Inflammatory macrophage treated with lipopolysaccharide for 4 hours (primary cell): ENCODE measurements at regions not wholly inside any gene's neighbourhood (a gene's known extent, or its start where the extent isn't known, plus 50 kb on each side); places are given as distances from the start of the nearest gene placed in this dataset.

Source experiments
- DNase-seq: peaks from one replicate; pipeline ENCODE4 v3.0.0-alpha.2; 2020

DNA sequence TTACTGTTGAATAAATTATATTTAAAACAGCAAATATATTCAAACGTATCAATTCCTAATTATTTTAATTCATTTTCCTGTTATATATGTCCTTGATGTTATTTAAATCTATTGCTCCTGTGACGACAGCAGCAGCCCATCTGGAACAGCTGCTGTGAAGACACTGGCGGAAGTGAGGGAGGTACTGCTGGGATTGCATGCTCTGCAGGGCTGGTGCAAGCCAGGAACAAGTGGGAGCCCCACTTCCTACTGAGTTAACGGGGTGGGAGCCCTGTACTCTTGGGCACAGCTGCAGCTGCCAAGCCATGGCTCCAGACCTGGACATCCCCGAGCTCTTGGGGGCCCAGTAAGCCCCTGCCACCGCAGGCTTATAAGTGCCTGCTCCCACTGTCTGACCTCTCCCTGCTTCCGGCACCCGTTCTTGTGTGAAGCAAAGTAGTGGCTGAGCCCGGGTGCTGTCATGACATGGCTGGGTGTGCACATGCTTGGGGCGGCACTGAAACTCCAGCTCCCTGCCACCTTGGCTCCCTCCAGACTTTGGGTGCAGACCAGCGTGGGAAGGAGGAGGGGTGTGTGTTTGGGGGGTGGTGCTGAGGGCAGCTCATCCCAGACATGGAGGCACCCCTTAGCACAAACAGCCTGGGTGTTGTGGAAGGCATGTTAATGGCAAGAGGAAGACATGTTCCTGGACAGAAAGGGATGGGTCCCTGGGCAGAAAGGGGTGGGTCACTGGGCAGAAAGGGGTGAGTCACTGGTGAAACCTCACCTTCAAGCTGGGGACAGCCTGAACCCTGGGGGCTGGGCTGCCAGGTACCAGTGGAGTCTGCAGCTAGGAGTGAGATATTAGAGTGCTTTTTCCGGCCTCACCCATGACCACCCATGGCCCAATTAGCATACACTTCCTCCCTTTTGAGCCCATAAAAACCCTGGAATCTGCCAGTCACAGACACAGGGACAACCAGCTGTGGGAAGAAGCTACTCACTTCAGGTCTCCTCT lies 1981.3 kb upstream of the IGFBP7 start:
- DNase-seq: no peak

DNA sequence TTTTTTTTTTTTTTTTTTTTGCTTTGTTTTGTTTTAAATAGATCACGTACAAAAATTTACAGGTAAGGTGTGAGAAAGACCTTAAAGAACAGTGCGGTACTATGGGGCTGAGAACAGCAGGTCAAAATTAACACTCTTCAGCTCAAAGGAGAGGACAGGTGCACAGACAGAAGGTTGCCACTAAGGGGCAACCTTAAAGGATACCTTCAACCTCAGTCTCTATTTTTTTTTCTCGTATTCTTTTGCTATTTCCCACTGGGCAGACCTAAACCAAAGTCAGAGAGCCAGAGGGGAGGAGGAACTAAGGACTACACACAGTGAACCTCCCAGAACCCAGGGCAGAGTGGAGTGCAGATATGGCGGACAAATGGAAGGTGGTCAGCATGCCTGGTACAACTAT lies 1984.3 kb upstream of the IGFBP7 start:
- no peak for DNase-seq

DNA sequence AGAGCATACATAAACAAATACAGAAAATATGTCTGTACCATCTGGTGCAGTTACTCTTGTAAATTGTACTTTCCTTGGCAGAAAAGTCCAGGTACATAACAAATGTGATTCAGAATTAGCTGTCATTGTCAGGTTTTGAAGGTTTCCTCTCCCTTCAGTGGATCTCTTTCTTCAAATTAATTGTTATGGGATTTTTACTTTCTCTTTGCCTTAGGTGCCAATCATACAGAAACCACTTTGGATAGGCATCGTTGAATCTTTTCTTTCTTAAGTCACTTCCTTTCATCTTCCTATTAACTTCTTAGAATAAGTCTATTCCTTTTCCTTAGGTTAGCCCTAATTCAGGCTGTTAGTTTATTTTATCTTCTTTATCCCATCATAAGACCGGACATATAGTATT lies 1992.1 kb upstream of the IGFBP7 start:
- DNase-seq: no peak

DNA sequence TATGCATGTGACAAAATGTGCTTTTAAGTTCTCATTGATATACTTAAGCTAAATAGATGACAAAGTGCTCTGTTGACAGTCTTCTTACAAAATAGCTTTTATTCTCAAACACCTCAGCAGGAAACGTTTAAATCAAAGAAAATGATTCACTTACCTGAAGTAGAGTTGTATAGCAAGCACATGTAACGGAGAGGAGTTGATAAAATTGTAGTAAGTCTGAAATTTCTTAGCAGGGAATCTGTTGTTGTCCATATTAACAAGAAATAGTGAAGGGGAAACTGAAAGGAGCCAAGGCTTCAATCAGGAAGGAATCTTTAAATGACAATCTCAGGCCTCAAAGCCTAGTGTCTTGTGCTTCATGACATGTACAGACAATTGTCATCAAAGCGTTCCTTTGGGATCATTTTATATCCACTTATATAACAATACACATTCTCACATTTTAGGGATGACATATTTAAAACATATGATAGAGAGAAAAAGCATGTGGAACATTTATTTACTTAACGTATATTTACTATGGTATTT lies 2010.2 kb upstream of the IGFBP7 start:
- DNase-seq: no peak

DNA sequence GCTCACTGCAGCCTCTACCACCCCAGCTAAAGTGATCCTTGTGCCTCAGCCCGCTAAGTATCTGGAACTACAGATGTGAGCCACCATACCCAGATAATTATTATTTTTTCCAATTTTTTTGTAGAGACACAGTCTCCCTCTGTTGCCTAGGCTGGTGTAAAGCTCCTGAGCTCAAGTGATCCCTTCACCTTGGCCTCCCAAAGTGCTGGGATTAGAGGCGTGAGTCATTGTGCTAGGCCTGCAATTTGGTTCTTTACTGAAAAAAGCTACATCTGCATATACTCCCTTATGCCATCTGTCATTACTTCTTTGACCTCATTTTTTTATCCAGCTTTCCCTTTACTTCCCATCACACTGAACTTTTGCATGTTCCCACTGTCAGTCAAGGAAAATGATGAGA lies 2012.4 kb upstream of the IGFBP7 start:
- DNase-seq: no peak

DNA sequence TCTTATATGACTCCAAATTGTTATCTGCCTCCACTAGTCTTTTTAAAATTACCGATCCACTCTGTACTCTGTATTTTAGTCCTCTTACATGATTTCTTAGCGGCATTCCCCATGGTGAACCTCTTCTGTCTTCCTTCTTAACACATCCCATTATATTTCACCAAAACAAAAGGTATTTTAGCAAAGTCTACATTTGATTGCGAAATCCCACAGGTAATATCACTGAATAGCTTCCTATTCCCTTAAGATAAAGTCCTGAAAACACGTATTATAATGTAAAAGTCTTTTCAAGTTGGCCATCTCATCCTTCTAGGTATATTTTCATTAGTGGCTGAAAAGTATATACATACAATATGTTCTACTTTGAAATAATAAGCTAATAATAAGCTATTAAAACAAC lies 2016.0 kb upstream of the IGFBP7 start:
- no peak for DNase-seq

DNA sequence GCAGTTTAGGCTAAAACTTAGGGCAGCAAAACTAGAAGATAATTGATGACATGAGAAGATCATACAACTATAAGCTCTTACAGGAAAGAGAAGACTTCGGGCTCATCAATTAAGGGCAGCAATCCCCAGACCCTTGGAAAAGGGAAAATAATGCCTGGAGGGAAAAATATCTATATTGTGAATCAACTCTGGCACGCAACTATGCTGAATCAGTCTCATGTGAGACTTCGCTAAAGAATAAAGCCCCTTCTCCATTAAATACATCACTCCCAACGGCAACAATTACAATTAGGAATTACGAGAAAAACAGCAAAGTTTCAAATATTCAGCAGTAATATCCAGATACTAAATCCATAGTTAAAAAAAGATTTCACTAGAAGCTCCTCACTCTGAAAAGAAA lies 2016.8 kb upstream of the IGFBP7 start:
- no peak for DNase-seq

DNA sequence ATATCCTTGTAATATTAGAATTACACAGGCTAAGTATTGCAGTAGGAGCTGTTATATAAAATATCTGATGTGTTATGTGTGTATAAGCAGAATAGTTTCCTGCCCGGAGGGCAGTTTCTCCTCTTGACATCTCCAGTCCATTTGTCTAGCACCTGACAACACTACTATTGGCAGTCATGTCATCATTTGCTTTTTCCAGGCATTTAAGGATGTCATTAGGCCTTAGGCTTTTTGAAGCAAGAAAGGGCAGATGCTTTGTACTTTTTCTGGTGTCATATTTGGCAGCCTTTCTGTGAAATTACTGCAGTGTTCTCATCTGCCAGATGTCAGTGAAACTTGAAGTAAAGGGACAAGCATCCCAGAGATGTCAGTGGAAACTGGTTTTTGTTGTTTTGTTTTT lies 2017.6 kb upstream of the IGFBP7 start:
- DNase-seq: no peak

DNA sequence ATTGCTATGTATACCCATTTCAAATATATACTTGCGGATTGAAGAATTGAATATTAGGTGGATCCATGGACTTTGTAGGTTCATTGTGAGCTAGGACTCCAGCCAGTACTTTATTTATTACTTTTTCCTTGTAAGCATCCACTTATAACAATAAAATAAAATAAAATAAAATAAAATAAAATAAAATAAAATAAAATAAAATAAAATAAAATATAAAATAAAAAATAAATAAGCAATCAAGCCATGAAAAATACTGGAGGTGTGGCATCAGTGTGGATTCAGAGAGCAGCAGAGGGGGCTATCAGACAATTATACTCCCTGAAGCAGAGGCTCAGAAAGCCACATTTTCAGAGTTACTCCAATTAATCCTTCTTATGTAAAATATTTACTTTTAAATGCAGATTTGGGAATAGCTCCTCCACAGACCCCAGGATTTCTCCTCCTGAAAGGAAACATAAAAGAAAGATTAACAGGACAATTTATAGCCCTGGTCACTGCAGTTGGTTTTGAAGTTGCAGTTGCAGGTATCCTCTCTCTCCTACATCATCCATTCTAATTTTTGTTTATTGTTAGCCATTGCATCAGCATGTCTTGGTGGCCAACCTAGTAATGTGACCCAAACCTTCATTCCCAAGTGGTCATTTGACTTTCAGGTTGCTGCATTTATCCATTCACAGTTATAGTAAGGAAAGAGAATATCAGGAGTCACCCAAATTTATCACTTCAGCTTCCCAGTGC lies 2025.2 kb upstream of the IGFBP7 start:
- DNase-seq: no peak

DNA sequence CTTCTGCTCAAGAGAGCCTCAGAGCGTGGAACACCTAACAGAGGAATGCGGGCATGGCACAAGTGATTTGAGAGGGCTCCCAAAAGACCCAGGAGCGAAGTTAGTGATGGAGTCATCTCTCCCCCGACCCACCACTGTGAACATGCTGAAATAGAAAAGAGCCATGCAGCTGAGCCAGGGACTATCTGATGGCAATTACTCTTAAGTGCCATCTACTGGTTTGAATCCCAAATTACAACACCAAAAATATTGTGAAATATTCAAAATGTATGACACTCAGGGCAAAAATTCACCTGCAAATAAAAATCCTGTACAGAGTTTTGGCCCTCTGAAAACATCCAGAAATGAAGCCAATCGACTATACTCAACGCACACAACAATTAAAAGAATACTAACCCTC lies 2038.9 kb upstream of the ADGRL3 start:
- DNase-seq: no peak

DNA sequence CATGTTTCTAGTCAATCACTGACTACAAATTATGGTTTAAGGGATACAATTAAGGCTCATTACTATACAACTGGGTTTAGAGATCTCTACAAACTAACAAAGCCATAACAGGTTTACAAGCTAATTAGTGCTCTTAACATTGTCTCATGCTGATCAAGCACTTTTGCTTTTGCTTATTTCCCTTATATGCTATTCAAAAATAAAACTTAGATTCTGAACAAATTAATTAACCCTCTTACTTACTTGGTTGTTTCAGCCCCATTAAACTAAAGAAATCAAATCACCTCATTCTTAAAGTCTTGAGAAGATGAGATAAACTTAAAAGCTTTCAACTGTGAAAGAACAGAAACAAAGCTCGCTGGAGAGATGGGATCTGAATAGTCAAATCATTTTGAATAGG lies 2024.5 kb upstream of the ADGRL3 start:
- no peak for DNase-seq

DNA sequence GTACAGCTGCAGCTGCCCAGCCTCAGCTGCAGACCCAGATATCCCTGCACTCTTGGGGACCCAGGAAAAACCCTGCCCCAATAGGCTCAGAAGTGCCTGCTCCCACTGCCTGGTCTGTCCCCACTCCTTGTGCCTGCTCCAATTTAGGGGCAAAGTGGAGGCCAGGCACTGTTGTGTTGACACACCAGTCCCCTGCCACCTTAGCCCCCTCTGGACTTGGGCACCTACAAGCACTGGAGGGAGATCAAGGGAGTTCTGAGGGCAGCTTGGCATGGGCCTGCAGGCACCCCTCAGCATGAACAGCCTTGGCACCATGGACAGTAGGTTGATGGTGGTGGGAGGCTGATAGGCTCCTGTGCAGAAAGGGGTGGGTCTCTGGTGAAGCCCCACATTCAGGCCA lies 2020.8 kb upstream of the ADGRL3 start:
- no peak for DNase-seq

DNA sequence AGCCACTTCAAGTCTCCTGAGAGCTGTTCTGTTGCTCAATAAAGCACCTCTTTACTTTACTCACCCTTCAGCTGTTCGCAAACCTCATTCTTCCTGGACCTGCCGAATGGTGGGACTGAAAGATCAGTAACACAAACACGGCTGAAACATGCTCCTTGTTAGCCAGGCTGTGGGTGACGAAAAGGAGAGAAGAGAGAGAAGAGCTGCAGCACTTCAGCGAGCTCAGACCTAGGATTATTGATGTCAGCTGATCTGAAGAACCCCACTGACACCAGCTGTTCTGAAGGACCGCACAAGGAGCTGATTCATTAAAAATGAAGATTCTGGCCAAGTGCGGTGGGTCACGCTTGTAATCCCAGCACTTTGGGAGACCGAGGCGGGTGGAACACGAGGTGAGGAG lies 2020.0 kb upstream of the ADGRL3 start:
- no peak for DNase-seq

DNA sequence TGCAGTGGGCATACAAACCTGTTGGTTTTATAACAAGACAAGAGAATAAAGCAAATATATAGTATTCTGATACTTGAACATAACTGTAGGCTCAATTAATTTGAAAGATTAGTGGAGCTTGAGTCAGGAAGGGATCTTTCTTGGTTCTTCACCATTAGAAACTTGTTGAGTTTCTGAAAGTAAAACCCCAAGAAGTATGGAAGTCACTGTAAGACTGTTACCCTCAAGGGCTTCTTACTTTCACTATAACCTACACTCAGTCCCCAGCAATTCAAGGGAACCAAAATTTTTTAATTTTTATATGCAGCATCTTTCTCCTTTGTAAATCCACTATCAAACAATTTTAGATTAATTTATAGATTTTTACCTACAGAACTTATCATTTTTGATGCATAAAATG lies 2019.2 kb upstream of the ADGRL3 start:
- DNase-seq: no peak

DNA sequence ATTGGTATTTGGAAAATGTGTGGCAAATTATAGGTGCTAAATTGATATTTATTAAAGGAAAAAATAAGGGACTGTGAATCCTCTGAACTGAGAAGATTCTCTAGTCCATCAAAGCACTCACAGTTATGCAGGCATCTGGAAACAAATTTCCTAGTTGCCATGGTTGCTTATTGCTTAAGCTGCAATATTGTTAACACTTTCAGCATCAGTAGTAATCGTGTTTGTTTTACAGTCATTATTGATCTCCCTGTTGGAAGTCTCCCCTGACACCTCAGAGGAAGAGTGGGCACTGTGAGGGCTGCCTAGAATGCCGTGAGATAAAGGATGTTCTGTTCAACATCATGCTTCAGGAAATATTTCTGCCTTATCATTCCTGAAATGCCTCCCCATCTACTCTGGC lies 2004.3 kb upstream of the ADGRL3 start:
- DNase-seq: no peak

DNA sequence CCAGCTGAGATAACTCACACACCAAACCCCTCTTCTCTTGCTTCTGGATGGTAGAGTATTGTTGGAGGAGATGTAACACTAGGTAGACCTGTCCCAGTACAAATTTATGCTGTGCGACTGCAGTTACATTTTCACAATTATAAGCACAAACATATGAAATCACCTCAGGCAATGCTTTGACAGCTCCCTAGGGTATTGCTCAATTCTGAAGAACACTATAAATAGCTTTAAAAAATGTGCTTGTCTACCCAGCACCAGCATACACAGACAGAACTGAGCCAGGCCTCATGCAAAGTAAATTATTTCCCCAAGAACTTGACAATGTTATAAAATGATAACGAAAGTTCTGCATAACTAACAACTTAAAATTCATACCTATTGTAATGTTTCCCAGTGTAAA lies 1999.1 kb upstream of the ADGRL3 start:
- DNase-seq: no peak

DNA sequence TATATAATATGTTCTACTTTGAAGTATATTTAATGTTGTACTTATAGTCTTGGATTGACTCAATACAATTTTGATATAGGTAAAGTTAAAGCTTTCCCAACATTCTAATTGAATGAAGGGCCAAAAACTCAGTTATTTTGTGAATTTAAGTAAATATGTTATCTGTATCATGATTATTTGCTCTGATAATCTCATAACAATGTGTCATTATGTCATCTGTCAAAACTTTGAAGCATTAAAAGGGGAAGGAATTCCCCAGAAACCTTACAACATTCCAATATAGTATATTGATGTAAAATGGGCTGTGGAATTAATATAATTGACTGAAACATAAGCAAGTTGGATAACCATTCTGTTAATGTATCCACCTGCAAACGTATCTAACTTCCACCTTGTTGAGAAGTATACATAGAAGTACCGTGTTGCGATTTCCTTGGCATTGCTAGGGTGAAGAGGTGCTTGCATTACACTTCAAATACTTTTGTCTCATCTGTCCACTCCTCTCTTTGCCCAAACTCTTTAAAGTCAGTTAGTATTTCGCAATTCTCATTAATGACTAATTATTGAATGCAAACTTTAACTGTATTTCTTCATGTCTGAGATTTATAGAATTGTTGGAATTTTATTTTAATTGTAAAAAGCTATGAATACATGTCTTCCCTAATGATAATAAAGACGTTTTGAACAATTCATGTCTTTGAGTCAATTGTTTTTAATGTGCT lies 1982.1 kb upstream of the ADGRL3 start:
- DNase-seq: no peak

DNA sequence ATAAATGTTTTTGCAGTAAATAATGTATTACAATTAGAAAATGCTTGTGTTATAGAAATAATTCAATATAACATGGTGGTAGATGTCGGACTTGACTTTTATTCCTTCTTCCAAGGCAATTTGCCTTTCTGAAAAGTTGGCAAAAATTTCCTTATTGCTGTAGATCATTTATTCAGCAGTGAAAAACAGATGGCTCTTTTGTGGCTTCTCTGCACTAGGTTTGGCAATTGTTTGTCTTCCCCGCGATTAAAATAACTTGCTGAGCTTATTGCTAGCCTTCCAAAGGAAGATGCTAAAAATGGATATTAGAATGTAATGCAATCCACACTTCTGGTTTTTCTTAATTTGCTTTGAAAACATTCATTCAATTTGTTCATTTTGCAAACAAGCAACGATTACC lies 1977.9 kb upstream of the ADGRL3 start:
- DNase-seq: no peak

DNA sequence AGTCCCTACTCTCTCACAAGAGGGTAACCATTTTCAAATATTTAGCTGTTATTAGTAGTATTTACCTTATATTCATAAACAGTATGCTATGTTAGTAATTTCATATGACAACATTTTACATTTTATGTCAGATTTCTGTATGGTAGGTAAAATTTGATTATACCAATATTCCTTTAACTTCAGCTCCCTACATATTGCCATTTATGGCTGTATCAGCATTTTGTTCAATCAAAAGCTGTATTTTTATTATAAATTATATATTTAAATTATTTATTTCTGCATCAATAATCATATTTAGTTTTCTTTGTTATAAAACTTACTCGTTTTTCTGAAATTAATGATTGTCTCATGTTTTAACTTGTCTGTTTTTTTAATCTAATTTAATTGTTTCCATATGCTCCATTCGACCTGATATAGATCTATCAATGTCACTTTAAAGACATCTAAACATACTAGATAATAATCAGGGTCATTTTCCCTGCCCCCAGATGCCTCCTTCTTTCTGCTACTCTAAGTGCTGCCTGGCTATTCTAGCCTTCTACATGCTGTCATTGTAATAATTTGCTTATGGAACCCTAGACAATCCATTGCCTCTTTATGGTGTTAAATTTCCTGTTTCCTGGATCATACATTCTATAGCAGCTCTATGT lies 1976.7 kb upstream of the ADGRL3 start:
- DNase-seq: no peak

DNA sequence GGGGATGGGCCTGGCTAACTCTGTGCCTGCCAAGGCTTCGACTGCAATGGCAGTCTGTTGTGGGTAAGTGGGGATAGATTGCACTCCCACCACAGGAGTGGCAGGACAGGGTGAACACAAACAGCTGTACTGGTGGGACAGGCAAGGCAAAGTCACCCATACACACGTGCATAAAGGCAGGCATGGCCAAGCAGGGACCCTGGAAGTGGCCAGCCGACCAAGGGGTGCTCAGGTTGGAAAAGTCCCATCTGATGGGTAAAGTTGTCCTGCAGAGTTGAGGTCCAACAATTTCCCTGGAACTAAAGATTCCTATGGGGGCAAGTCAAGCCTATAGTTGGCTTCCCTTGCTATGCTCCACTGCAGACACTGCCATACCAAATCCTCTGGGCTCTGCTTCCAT lies 1961.9 kb upstream of the ADGRL3 start:
- no peak for DNase-seq

DNA sequence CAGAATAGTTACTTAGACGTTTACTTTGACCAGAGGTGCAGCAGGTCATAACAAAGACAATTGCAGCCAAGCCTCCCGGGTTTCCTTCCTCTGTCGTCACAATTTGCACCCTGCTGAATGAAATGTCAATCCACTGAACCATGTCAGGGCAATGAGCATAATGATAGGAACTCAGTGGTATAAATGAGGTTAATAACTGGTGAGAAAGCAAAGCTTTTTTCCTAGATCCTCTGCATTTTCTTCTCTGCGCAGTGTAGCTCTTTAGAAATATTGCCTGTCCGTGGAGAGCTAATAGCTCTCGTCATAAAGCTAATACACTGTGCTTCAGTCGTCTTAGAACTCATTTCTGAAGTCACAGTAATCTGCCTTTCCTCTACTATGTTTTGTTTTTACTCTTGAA lies 1960.1 kb upstream of the ADGRL3 start:
- no peak for DNase-seq

DNA sequence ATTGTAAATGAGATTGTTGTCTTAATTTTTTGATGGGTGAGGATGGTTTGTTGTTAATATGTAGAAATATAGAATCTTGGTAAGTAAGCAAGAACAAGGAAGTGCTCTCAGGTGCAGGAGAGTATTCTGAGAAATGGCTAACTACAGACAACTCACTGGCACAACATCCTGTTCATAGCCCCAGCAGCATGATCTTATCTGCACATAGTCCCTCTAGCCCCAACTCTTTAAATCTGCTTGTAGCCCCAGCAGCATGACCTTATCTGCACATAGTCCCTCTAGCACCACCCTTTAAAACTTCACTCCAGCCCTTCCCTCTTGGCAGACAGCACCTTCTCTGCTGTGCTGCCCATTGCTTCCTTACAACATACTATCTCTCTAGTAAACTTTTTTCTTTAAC lies 1957.1 kb upstream of the ADGRL3 start:
- no peak for DNase-seq

DNA sequence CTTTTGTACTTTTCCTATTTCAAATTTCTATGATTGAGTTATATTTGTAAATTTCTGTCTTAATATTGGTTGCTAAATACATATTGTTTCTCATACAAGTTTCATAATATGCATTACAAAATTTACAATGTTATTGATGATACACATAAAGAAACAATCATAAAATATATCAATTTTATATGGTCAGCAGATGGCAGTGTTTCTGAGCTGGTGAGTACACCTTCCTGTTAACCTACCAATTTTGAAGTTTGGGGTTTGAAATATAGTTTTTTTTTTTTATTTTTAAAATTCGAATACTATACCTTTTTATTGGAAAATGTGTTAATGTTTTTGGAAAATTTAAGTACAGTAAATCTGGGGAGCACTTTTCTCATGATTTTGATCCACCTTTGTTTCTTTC lies 1953.1 kb upstream of the ADGRL3 start:
- peak; percentile 1 for DNase-seq
